ENCODE measurements at regions not wholly inside any gene's neighbourhood (a gene's known extent, or its start where the extent isn't known, plus 50 kb on each side); places are given as distances from the start of the nearest gene placed in this dataset.

GRCh38 chr9:31140316-31140715 lies 1244.1 kb upstream of the ACO1 start:
- no peak for DNase-seq
- TF ChIP-seq POLR2A (IDR thresholded peaks at IDR 0.05): no peak
- TF ChIP-seq, protein P1, sequence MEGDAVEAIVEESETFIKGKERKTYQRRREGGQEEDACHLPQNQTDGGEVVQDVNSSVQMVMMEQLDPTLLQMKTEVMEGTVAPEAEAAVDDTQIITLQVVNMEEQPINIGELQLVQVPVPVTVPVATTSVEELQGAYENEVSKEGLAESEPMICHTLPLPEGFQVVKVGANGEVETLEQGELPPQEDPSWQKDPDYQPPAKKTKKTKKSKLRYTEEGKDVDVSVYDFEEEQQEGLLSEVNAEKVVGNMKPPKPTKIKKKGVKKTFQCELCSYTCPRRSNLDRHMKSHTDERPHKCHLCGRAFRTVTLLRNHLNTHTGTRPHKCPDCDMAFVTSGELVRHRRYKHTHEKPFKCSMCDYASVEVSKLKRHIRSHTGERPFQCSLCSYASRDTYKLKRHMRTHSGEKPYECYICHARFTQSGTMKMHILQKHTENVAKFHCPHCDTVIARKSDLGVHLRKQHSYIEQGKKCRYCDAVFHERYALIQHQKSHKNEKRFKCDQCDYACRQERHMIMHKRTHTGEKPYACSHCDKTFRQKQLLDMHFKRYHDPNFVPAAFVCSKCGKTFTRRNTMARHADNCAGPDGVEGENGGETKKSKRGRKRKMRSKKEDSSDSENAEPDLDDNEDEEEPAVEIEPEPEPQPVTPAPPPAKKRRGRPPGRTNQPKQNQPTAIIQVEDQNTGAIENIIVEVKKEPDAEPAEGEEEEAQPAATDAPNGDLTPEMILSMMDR (IDR thresholded peaks at IDR 0.05): no peak
- WGBS, 2 donors: 45 to 54% methylated on average over 1 of the region's 1 CpG

DNA sequence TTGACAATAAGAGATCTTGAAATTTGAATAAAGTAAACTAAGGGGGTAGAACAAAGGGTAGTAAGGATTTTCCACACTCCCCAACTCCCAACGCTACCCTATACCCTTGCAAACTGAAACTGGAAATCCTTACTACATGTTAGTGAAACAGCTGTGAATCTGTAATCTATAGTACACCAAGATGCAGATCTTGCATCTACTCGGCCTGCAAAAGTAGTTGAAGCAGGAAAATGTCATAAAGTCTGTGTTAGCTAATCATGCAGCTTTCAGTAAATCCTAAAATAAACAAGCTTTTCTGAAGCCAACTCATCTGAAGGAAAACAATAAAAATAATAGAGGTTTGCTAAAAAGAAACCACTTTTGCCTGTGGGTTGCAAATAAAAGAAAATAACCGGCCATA lies 1242.0 kb upstream of the ACO1 start:
- Histone ChIP-seq H3K4me1 (no peaks in the 10 kb centered on the region), H3K27ac (no peak overlapping the region), H3K9me3 (no peaks in the 10 kb centered on the region), H3K27me3 (no peaks in the 10 kb centered on the region), H3K36me3 (ENCODE audit: low read depth, missing control alignments) (no peaks in the 10 kb centered on the region), H3K4me3 (no peak overlapping the region)
- WGBS, 2 donors: 63 to 64% methylated on average over 3 of the region's 3 CpGs
- TF ChIP-seq POLR2A (IDR thresholded peaks at IDR 0.05): no peak
- TF ChIP-seq, protein P1 (IDR thresholded peaks at IDR 0.05): no peak
- intact Hi-C loops (cut with DNase I; ENCODE audit: low total_unique reads): no loop called here
- no peak for DNase-seq

More at GRCh38 chr9:31140316-31140715, 1244.1 kb upstream of the ACO1 start:
- Histone ChIP-seq H3K9me3 (no peaks in the 10 kb centered on the region), H3K27me3 (no peaks in the 10 kb centered on the region), H3K4me1 (no peaks in the 10 kb centered on the region), H3K36me3 (ENCODE audit: low read depth, missing control alignments) (no peaks in the 10 kb centered on the region), H3K27ac (no peak overlapping the region), H3K4me3 (no peak overlapping the region)
- intact Hi-C loops (cut with DNase I; ENCODE audit: low total_unique reads): no loop called here

DNA sequence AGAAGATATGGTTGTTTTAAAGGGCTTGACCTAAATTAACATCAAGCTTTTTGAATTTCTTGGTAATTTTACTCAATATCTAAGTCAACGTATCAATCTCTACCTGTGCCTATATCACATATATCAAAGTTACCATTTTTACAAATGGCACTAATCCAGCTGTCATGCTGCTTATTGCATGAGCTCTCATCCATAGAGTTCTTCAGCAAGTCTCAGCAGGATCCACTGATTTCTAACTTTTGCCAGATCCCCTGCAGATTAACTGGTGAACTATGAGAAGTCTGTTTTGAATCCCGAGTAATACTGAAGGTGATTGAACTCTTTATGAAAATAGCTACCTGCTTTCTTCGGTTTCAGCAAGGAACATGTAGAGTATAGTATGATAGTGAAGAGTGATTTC lies 1239.8 kb upstream of the ACO1 start:
- Histone ChIP-seq H3K9me3 (no peaks in the 10 kb centered on the region), H3K27ac (no peak overlapping the region), H3K27me3 (no peaks in the 10 kb centered on the region), H3K36me3 (ENCODE audit: low read depth, missing control alignments) (no peaks in the 10 kb centered on the region), H3K4me1 (no peaks in the 10 kb centered on the region), H3K4me3 (no peak overlapping the region)
- 92 to 95% methylated on average over 3 of the region's 3 CpGs for WGBS, 2 donors
- no peak for DNase-seq
- TF ChIP-seq POLR2A (IDR thresholded peaks at IDR 0.05): no peak
- TF ChIP-seq, protein P1 (IDR thresholded peaks at IDR 0.05): no peak
- intact Hi-C loops (cut with DNase I; ENCODE audit: low total_unique reads): no loop called here

DNA sequence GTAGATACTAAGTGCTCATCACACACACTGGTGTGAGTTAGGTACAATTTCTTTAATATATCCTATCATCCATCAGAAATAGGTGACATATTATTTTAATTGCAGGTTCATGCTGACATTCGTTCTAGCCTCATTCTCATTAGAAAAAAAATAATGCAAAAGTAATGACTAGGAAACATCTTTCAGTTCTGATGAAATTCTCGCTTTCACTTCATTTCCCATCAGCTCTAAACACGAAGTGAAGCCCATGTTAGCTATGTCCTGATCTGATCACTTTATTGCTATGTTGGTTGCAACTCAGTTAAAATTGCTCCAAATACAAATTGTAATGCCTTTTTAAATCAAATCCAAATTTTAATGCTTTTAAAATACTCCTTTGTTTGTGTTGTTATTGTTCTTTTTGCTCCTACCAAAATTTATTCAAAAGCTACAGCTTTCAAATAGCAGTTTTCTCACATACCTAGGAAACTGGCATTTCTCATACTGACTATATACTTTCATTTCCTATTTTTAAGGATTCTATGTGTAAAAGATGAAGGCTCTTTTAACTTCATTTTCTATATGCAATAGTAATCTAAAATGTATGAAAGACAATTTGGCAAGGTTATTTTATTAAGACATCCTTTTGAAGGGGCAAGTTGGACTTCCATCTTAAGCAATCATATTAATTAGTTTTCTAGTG lies 1237.8 kb upstream of the ACO1 start:
- DNase-seq: no peak
- 82 to 83% methylated on average over 3 of the region's 3 CpGs for WGBS, 2 donors
- no peak overlapping the region for H3K4me3 ChIP-seq
- intact Hi-C loops (cut with DNase I; ENCODE audit: low total_unique reads): no loop called here
- H3K4me1 ChIP-seq: no peaks in the 10 kb centered on the region
- TF ChIP-seq, protein P1 (IDR thresholded peaks at IDR 0.05): no peak
- TF ChIP-seq POLR2A (IDR thresholded peaks at IDR 0.05): no peak
- no peaks in the 10 kb centered on the region for H3K9me3 ChIP-seq
- H3K36me3 ChIP-seq (ENCODE audit: low read depth, missing control alignments): no peaks in the 10 kb centered on the region
- H3K27me3 ChIP-seq: no peaks in the 10 kb centered on the region
- no peak overlapping the region for H3K27ac ChIP-seq

GRCh38 chr9:31153250-31153840 lies 1231.1 kb upstream of the ACO1 start:
- 60 to 73% methylated on average over 2 of the region's 2 CpGs for WGBS, 2 donors

More at GRCh38 chr9:31153250-31153840, 1231.1 kb upstream of the ACO1 start:
- no peaks in the 10 kb centered on the region for H3K4me1 ChIP-seq
- TF ChIP-seq, protein P1 (IDR thresholded peaks at IDR 0.05): no peak
- TF ChIP-seq POLR2A (IDR thresholded peaks at IDR 0.05): no peak
- no peak for DNase-seq
- intact Hi-C loops (cut with DNase I; ENCODE audit: low total_unique reads): no loop called here
- no peaks in the 10 kb centered on the region for H3K27me3 ChIP-seq
- no peak overlapping the region for H3K27ac ChIP-seq
- H3K36me3 ChIP-seq (ENCODE audit: low read depth, missing control alignments): no peaks in the 10 kb centered on the region
- H3K4me3 ChIP-seq: no peak overlapping the region
- no peaks in the 10 kb centered on the region for H3K9me3 ChIP-seq

Measured in testis (tissue), 2 donors.